G401.6 (cell line): ENCODE measurements at regions not wholly inside any gene's neighbourhood (a gene's known extent, or its start where the extent isn't known, plus 50 kb on each side); places are given as distances from the start of the nearest gene placed in this dataset.
"Not testable (repeated sequence)": the region's sequence is repeated elsewhere in the genome, so short reads cannot be mapped to it uniquely, and the experiment has no call there.

Experiments used
- FAIRE-seq: peaks from 2 replicates; lab custom pipeline; 2012; peaks lifted over from hg19 to GRCh38; lab: Jason Lieb, UNC

- FAIRE-seq, result no peak
Measured at GRCh38 chr10:57959318-57960006, 308.2 kb downstream of the IPMK start.

- no peak for FAIRE-seq
Measured at GRCh38 chr10:57955076-57955475, 312.6 kb downstream of the IPMK start.

- no peak for FAIRE-seq
Measured at GRCh38 chr10:57952741-57953140, 315.0 kb downstream of the IPMK start.

- no peak for FAIRE-seq
Measured at GRCh38 chr10:57950442-57950974, 317.2 kb downstream of the IPMK start.

- FAIRE-seq, result no peak
Measured at GRCh38 chr10:57948796-57949195, 318.9 kb downstream of the IPMK start.

- no peak for FAIRE-seq
Measured at GRCh38 chr10:57946833-57947232, 320.9 kb downstream of the IPMK start.

- no peak for FAIRE-seq
Measured at GRCh38 chr10:57943701-57944100, 324.0 kb downstream of the IPMK start.

GRCh38 chr10:57925045-57925444, 342.6 kb downstream of the IPMK start:
- FAIRE-seq, result no peak

- FAIRE-seq, result peak; percentile 33
Measured at GRCh38 chr10:57921140-57921539, 346.6 kb downstream of the IPMK start.

GRCh38 chr10:57919864-57920263, 347.8 kb downstream of the IPMK start:
- no peak for FAIRE-seq

GRCh38 chr10:57917019-57917418, 350.7 kb downstream of the IPMK start:
- FAIRE-seq, result no peak

GRCh38 chr10:57905861-57906260, 361.8 kb downstream of the IPMK start:
- no peak for FAIRE-seq

GRCh38 chr10:57905010-57905409, 362.7 kb downstream of the IPMK start:
- FAIRE-seq, result no peak

GRCh38 chr10:57898231-57898630, 369.5 kb downstream of the IPMK start:
- no peak for FAIRE-seq

GRCh38 chr10:57897611-57898010, 370.1 kb downstream of the IPMK start:
- FAIRE-seq, result no peak

- no peak for FAIRE-seq
Measured at GRCh38 chr10:57894361-57894760, 373.3 kb downstream of the IPMK start.

- FAIRE-seq, result no peak
Measured at GRCh38 chr10:57891201-57892006, 376.3 kb downstream of the IPMK start.

GRCh38 chr10:57890691-57891090, 377.0 kb downstream of the IPMK start:
- FAIRE-seq, result no peak

GRCh38 chr10:57885618-57885968, 382.1 kb downstream of the IPMK start:
- FAIRE-seq, result not testable (repeated sequence)

- no peak for FAIRE-seq
Measured at GRCh38 chr10:57884965-57885617, 382.6 kb downstream of the IPMK start.

GRCh38 chr10:57884407-57884806, 383.3 kb downstream of the IPMK start:
- FAIRE-seq, result no peak

- no peak for FAIRE-seq
Measured at GRCh38 chr10:57880446-57881227, 387.1 kb downstream of the IPMK start.
